ENCODE measurements at regions not wholly inside any gene's neighbourhood (a gene's known extent, or its start where the extent isn't known, plus 50 kb on each side); places are given as distances from the start of the nearest gene placed in this dataset.

GRCh38 chr3:31413515-31413914 is 119.2 kb upstream of the STT3B start:
- no peak for DNase-seq
- intact Hi-C loops (cut with DNase I) = no loop called here
- no peaks in the 10 kb centered on the region for H3K4me1 ChIP-seq
- H3K4me3 ChIP-seq = no peak overlapping the region
- H3K27ac ChIP-seq = no peak overlapping the region
- no peaks in the 10 kb centered on the region for H3K36me3 ChIP-seq
- no peak for ATAC-seq
- H3K9me3 ChIP-seq = no peaks in the 10 kb centered on the region
- no peak for TF ChIP-seq CTCF (IDR thresholded peaks at IDR 0.05)
- no peaks in the 10 kb centered on the region for H3K27me3 ChIP-seq

- no peak for TF ChIP-seq CTCF (IDR thresholded peaks at IDR 0.05)
- Histone ChIP-seq H3K4me1 (no peaks in the 10 kb centered on the region), H3K27me3 (no peaks in the 10 kb centered on the region), H3K9me3 (no peaks in the 10 kb centered on the region), H3K4me3 (no peak overlapping the region), H3K36me3 (no peaks in the 10 kb centered on the region), H3K27ac (no peak overlapping the region)
- no peak for DNase-seq
- ATAC-seq = no peak
- intact Hi-C loops (cut with DNase I) = no loop called here
Measured at GRCh38 chr3:31416980-31417379, 115.7 kb upstream of the STT3B start.

DNA sequence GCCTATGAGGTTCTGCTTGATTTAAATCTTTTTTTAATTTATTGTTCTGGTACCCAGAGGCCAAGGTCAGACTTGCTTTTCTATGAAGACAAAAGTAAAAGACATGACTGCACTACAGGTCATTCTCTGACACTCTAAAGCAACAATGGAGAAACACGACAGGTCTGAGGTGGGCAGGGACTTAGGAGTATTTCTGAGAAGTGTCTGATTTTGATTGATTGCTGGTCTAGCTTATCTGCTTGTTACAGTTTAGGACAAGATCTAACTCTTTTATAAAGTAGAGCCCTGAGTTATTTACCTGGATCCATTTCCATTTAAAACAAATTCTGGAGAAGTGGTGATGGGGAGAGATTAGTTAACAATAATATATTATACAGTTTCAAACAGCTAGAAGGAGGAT is 115.2 kb upstream of the STT3B start:
- TF ChIP-seq CTCF (IDR thresholded peaks at IDR 0.05) = no peak
- intact Hi-C loops (cut with DNase I) = no loop called here
- no peaks in the 10 kb centered on the region for H3K27me3 ChIP-seq
- no peaks in the 10 kb centered on the region for H3K36me3 ChIP-seq
- no peaks in the 10 kb centered on the region for H3K4me1 ChIP-seq
- ATAC-seq = no peak
- H3K9me3 ChIP-seq = no peaks in the 10 kb centered on the region
- H3K27ac ChIP-seq = no peak overlapping the region
- DNase-seq = no peak
- H3K4me3 ChIP-seq = no peak overlapping the region

DNA sequence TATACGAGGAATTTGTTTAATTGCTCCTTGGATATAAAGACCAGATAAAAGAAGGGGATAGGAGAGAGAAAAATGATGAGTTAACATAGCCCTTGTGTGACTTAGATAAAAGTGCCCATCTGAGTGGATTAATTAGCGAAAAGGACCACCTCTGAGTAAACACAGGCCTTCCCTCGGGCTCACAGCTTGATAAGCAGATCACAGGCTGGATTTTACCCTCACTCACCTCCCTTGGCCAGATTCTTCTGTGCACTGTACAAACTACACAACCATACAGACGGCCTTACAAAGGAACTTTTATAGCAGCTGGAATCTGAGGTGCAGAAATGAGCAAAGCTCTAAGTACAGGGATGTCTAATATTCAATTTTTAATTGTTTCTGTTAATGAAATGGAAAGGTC is 112.4 kb upstream of the STT3B start:
- no peak overlapping the region for H3K4me3 ChIP-seq
- H3K4me1 ChIP-seq = no peaks in the 10 kb centered on the region
- H3K9me3 ChIP-seq = no peaks in the 10 kb centered on the region
- no peak for ATAC-seq
- no peak overlapping the region for H3K27ac ChIP-seq
- intact Hi-C loops (cut with DNase I) = no loop called here
- H3K27me3 ChIP-seq = no peaks in the 10 kb centered on the region
- no peaks in the 10 kb centered on the region for H3K36me3 ChIP-seq
- no peak for TF ChIP-seq CTCF (IDR thresholded peaks at IDR 0.05)
- no peak for DNase-seq

DNA sequence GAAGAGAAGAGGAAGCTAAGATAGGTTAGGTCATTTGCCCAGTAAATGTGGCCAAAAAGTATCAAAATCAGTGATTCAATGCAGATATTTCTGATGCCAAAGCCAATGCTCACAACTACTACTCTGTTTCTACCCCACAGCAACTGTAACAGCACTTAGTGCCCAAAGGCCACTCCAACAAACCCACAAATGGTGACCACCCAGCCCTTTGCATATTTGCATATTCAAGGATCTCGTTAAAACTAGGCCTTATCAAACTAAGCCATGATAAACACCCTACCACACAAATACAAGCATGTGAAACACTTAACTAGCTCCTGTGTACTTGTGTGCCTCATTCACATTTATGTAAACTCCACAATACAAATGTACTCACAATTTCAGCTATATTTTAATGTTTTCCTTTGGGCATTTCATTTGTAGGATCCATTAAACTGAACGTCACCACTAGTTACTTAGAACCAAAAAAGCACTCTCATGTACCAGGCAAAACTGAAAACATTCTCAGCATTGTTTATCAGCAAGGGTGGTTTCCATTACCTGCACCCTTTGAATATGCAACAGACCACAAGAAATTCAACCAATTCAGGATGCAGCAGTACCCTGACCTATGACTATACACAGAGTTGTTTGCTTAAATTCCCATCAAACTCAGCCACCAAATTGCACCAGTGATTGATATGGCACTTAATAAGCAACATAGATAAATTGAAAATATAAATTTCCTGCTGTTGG is 111.2 kb upstream of the STT3B start:
- no peaks in the 10 kb centered on the region for H3K36me3 ChIP-seq
- ATAC-seq (no peak), DNase-seq (no peak)
- no peaks in the 10 kb centered on the region for H3K9me3 ChIP-seq
- TF ChIP-seq CTCF (IDR thresholded peaks at IDR 0.05) = no peak
- no peaks in the 10 kb centered on the region for H3K27me3 ChIP-seq
- no peaks in the 10 kb centered on the region for H3K4me1 ChIP-seq
- H3K4me3 ChIP-seq = no peak overlapping the region
- intact Hi-C loops (cut with DNase I) = no loop called here
- H3K27ac ChIP-seq = no peak overlapping the region

DNA sequence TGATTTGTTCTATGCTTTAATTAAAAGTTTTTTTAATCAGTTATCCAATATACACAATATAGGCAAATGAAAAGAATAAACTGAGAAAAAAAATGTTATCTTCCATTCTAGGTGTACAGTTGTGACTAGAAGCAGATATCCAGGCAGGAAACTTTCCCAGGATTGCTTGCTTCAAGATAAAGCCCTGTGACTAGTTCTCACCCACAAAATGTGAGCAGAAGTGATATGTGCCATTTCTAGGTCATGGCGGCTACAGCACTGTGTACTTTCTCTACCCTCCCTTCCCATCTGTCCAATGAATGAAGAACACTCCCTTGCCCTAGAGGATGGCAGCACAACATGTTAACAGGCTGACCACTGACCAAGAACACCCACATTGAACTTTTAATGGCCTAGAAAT is 110.5 kb upstream of the STT3B start:
- no peak for TF ChIP-seq CTCF (IDR thresholded peaks at IDR 0.05)
- no peaks in the 10 kb centered on the region for H3K4me1 ChIP-seq
- DNase-seq (no peak), ATAC-seq (no peak)
- no peaks in the 10 kb centered on the region for H3K36me3 ChIP-seq
- H3K4me3 ChIP-seq = no peak overlapping the region
- intact Hi-C loops (cut with DNase I) = no loop called here
- no peak overlapping the region for H3K27ac ChIP-seq
- no peaks in the 10 kb centered on the region for H3K27me3 ChIP-seq
- no peaks in the 10 kb centered on the region for H3K9me3 ChIP-seq
